ENCODE measurements at regions not wholly inside any gene's neighbourhood (a gene's known extent, or its start where the extent isn't known, plus 50 kb on each side); places are given as distances from the start of the nearest gene placed in this dataset.
A peak's percentile ranks its signal among the peaks of the same experiment; 100 is the strongest.
"Not testable (repeated sequence)": the region's sequence is repeated elsewhere in the genome, so short reads cannot be mapped to it uniquely, and the experiment has no call there.

- no peak for DNase-seq
Observed at GRCh38 chr11:86861810-86862209, 61.5 kb downstream of the PRSS23 start.

DNA sequence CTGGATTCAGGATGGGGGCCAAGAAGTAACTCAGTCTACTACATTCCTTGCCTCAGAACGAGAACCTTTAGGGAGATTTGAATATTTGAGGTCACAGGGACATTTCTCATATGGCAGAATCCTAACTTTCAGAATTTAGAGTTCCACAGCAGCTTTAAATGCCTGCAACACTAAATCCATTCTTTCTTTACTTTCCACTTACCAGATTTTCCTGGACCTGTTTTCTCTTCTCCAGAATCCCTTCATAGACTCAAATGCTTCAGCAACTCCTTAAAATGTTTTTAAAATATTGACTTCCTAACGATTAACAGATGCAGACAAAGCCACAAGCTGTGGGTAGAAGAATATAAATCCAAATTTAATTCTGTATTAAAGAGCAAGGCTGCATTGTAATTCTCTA, 63.1 kb downstream of the PRSS23 start:
- no peak for DNase-seq

DNA sequence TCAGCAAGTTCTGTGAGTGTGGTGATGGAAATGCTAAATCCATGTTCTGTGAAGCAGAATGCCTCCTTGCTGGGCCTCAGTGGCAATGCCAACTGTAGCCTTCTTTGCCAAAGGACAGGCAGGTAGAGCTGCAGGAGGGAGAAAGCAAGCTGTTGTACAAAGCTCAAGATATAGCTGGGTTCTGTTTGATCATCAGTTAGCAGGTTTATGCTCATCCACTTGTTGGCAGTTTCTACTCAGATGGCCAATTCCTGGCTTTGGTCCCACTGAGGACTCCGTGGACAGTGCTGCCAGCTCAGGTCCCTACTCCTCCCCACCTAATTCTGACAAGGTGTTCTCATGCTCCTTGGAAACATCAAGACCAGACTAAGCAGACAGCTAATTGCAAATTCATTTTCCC, 65.1 kb downstream of the PRSS23 start:
- DNase-seq = no peak

DNA sequence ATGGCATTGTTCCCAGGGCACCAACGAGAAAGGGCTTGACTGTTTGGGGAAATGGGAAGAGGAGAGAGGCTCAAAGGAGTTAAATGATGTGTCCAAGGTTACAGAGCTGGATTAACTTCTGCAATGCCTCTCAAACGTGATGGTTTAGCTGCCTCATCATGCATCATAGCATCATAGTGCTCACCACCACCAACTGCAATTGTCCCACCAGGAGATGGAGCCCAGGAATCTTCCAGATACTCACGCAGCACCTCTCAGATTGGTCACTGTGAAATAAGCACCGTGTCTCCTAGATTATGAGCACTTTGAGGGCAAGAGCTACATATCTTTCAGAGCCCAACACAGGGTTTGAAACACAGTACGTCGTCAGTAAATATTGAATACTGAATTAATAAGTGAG, 69.2 kb downstream of the PRSS23 start:
- DNase-seq = no peak

DNA sequence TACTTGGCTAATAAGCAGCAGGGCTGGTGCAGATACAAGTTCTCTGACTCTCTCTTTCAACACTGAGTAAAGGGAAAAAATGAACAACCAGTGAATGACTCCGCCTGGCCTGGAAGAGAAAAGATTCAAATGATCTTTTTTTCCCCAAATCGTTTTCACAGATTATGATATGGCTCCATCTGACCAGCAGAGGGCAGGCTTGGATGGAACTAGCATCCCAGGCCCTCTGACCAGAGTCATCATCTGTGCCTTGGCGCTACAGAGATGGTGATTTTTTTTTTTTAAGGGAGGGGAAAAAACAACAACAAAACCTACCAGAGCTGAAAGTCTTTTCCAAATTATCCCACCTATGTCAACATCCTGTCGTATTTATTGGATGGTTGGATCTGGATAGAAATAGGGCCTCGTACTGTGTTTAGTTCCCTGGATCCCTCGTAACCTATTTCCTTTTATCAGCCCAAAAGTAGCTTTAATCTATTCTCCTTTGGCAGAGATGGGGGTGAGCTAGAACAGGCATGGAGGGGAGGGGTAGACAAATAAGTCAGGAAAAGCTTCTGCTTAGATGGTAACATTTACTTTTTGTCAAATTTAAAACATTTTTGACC, 69.7 kb downstream of the PRSS23 start:
- DNase-seq = peak in 1 of 2 experiments; percentile 29

DNA sequence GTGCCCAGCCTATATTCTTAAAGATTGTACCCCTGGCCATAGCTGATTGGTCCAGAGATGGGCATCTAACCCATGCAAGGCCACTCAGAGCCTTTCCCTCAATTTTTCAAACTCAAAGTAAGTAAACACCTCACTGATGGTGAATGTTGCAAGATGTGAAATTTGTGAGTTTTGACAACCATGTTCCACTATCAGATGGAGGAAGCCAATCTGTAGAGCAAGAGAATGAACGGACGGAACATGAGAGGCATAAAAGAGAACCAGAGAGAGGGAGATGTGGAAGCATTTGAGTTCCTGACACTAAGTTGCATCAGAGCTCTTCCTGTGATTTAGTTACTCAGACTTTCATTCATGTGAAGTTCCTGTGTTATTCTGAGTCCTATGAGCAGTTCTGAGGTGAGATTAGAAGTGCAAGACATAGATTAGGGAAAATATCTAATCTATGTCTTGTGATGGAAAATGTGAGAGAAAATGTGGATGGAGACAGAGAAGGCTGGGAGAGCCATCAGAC, 73.3 kb downstream of the PRSS23 start:
- no peak for DNase-seq

DNA sequence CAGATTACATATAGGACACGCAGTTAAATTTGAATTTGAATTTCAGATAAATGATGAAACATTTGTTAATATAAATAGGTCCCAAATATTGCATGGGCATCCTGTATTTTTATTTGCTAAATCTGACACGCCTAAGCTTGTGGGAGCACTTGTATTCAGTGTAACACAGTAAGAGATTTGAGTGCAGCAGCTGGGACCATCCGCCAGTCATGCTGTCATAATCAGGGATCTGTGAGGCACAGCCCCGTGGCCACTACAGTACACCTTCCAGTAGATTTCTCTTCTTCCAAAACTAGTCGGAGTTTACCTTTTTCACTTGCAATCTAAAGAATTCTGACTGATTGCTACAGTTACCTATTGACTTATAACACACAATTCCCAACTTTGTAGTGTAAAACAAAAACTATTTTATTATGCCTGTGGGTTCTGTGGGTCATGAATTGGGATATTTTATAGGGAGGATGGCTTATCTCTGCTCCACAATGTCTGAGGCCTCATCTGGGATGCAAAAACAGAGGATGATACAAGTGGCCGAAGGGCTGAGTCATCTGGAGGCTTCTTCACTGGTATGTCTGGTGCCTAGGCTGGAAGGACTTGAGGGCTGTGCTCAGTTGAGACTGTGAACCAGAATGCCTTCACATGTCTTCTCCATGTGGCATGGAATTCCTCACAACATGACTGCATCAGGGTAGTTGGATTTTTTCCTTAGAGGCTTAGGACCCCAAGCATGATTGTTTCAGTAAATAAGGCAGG, 74.1 kb downstream of the PRSS23 start:
- DNase-seq = peak in 1 of 2 experiments; percentile 10

GRCh38 chr11:86876716-86877234, 76.4 kb downstream of the PRSS23 start:
- DNase-seq = no peak

- DNase-seq = no peak
Observed at GRCh38 chr11:86877503-86877902, 77.2 kb downstream of the PRSS23 start.

DNA sequence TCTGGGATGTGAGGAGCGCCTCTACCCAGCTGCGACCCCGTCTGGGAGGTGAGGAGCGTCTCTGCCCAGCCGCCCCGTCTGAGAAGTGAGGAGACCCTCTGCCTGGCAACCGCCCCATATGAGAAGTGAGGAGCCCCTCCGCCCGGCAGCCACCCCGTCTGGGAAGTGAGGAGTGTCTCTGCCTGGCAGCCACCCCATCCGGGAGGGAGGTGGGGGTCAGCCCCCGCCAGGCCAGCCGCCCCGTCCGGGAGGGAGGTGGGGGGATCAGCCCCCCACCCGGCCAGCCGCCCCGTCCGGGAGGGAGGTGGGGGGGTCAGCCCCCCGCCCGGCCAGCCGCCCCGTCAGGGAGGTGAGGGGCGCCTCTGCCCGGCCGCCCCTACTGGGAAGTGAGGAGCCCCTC, 76.0 kb downstream of the FZD4 start:
- DNase-seq = not testable (repeated sequence)

- no peak for DNase-seq
Observed at GRCh38 chr11:86885311-86885710, 69.9 kb downstream of the FZD4 start.

DNA sequence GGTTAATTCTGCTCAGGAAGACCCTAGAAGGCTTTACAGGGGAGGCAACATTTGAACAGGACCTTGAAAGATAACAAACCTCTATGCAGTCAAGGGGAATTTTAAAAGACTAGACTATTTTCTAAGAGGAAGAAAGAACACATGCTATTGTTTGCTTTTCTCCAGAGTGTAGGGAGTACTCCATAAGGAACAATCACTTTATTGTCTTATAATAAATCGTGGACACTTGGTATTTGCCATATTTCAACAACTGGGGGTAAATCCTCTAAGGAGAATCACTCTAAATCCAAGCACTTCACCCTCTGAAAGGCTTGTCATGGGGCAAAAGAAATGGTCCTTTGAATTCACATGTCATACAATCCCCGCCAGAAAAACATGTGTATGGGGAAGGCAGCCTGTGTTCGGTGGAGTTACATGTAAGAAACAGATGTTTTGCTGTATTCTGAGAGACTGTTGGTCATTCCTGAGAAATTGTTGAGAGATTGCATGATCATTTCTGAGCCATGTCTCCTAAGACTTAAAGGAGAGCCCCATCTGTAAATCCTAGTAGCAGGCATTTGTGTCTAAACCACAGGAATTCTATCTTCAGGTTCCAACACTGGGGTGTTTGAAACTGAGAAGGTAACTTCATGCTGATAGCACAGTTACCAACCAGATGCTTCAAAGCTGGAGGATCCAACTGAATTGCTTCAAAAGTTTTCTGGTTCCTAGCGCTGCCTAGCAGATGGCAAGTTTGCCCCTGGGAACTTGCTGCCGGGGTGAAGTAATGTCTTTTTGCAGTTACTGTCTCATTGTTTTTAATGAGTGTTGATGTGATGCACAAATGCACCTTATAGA, 66.8 kb downstream of the FZD4 start:
- peak in 1 of 2 experiments; percentile 24 for DNase-seq

DNA sequence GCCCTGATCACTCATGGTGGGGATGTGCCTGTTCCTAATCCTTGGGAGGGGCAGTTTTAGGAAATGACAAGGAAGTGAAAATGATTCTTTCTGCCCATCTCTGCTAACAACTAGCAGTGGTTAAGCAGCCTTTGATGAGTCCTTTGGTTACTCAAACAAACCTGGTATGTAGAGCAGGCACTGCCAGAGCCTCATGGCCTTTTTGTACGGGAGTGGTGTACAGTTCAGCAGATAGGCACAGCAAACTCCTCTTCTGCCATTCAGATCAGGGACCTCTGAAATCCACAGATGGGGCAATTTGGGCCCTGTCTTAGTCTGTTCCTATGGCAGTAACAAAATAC, 66.2 kb downstream of the FZD4 start:
- DNase-seq = no peak

DNA sequence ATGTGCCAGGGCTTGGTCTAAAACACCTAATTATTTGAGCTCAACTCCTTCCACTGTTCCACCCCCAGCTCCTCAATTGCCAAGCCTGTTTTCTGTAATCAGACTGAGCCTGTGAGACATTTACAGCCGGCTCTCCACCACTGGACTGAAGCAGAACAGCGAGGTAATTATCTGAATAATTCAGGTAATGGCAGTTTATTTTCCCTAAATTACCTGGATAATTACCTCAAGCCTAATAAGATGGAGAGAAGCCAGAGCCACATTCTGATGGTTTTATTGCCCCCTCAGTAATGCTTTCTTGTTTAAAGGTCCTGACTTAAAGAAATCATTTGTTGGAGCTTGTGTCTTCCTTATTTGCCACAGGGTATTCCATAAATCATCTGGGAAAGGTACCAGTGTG, 64.2 kb downstream of the FZD4 start:
- no peak for DNase-seq

DNA sequence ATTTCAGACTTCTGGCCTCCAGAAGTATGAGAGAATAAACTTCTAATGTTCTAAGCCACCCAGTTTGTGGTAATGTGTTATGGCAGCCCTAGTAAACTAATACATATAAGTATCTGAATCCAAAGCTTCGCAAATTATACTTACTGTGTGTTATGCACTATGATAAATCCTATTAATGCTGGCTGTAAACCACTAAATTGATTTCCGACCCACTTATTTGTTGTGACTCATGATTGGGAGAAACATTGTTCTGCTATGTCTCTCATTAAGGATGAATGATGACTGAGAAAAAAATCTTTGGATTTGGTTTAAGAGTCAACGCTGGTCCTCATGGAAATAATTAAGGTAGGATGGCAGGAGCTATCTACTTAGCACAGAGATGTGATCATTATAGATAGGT, 62.0 kb downstream of the FZD4 start:
- DNase-seq = no peak

Data from NCI-H524 (cell line).